PC-9 (cell line): ENCODE measurements at regions not wholly inside any gene's neighbourhood (a gene's known extent, or its start where the extent isn't known, plus 50 kb on each side); places are given as distances from the start of the nearest gene placed in this dataset.

Experiments used
- BruUV-seq: library from RNA; stranded (reverse); fragments of 400-500 nt; replicated peaks from 2 replicates; lab custom pipeline; 2021; lab: Mats Ljungman, UMichigan
- CTCF ChIA-PET: fragments of 300-600 bp; sonication (Branson Sonifier 250); formaldehyde crosslinking; loops from one replicate; lab custom pipeline; 2022; ENCODE audit warnings: antibody characterized with exemption; lab: Charles Lee
- POLR2A ChIA-PET: fragments of 300-600 bp; sonication (Branson Sonifier 250); formaldehyde crosslinking; loops from one replicate; lab custom pipeline; 2022; ENCODE audit warnings: antibody characterized with exemption; ENCODE audit not compliant: unreplicated experiment; lab: Charles Lee
- DNase-seq, 2 experiments: peaks; one replicate each; pipeline versions ENCODE4 v3.0.0 to v3.0.0-alpha.2; 2015 to 2022; ENCODE audit warnings: mixed read lengths in 1 of 2
- H2AFZ ChIP-seq: fragments of 200-600 bp; sonication (generic); 2 replicates; pipeline ENCODE4 v1.8.1; 2017; ENCODE audit warnings: antibody characterized with exemption
- H3F3A ChIP-seq: fragments of 200-600 bp; sonication (generic); 2 replicates; pipeline ENCODE4 v1.8.1; 2017; ENCODE audit warnings: antibody characterized with exemption, mild to moderate bottlenecking, low read depth; ENCODE audit not compliant: insufficient read depth
- H3K27ac ChIP-seq: fragments of 200-600 bp; sonication (generic); 2 replicates; pipeline ENCODE4 v1.6.1; 2016; ENCODE audit warnings: mixed run types
- H3K27me3 ChIP-seq: fragments of 200-600 bp; sonication (generic); 2 replicates; pipeline ENCODE4 v1.6.1; 2016; ENCODE audit warnings: low read depth, mixed run types; ENCODE audit not compliant: insufficient read depth
- H3K36me3 ChIP-seq: fragments of 200-600 bp; sonication (generic); 2 replicates; pipeline ENCODE4 v1.6.1; 2016; ENCODE audit warnings: low read depth, mixed run types
- H3K4me1 ChIP-seq: fragments of 200-600 bp; sonication (generic); replicated peaks from 2 replicates; pipeline ENCODE4 v1.6.1; 2016; ENCODE audit warnings: mixed run types; ENCODE audit not compliant: insufficient read depth
- H3K4me2 ChIP-seq: fragments of 200-600 bp; sonication (generic); 2 replicates; pipeline ENCODE4 v1.6.1; 2017; ENCODE audit warnings: mixed run types
- H3K4me3 ChIP-seq: fragments of 200-600 bp; sonication (generic); 2 replicates; pipeline ENCODE4 v1.6.1; 2016; ENCODE audit warnings: mixed run types
- H3K79me2 ChIP-seq: fragments of 200-600 bp; sonication (generic); 2 replicates; pipeline ENCODE4 v1.6.1; 2017; ENCODE audit warnings: low read depth, mixed run types
- H3K9me2 ChIP-seq: fragments of 200-600 bp; sonication (generic); 2 replicates; pipeline ENCODE4 v1.8.1; 2017; ENCODE audit warnings: mild to moderate bottlenecking; ENCODE audit not compliant: insufficient read depth
- H3K9me3 ChIP-seq: fragments of 200-600 bp; sonication (generic); 2 replicates; pipeline ENCODE4 v1.8.1; 2016; ENCODE audit warnings: low read depth; ENCODE audit not compliant: insufficient read depth
- H4K20me1 ChIP-seq: fragments of 200-600 bp; sonication (generic); 2 replicates; pipeline ENCODE4 v1.8.1; 2017; ENCODE audit not compliant: insufficient read depth
- CTCF ChIP-seq: fragments of 200-600 bp; sonication (generic); conservative IDR thresholded peaks from 2 replicates; pipeline ENCODE4 v1.6.1; 2017; ENCODE audit warnings: mixed run types, antibody characterized with exemption, mild to moderate bottlenecking, moderate library complexity
- EZH2 ChIP-seq: fragments of 200-600 bp; sonication (generic); IDR thresholded peaks from 2 replicates; pipeline ENCODE4 v1.8.0; 2017; ENCODE audit warnings: antibody characterized with exemption, low read depth
- intact Hi-C: fragments of 100-400 bp; cut with micrococcal nuclease; formaldehyde crosslinking; loops from one replicate; pipeline ENCODE4 v1.10.0; 2022; ENCODE audit not compliant: unreplicated experiment

GRCh38 chr11:95306801-95307200 is 75.8 kb upstream of the SESN3 start:
- CTCF ChIA-PET, result interaction anchor here (0.6 kb wide), 1 partner anchor 173 kb away, joined by 3 read pairs; no protein-coding TSS in a partner anchor

GRCh38 chr11:95306123-95306522 is 75.1 kb upstream of the SESN3 start:
- H3K4me2 ChIP-seq, result no peak overlapping the region
- no peaks in the 10 kb centered on the region for H3F3A ChIP-seq
- H3K9me2 ChIP-seq, result no peaks in the 10 kb centered on the region
- H4K20me1 ChIP-seq, result no peaks in the 10 kb centered on the region
- no peaks in the 10 kb centered on the region for H3K4me1 ChIP-seq
- no peaks in the 10 kb centered on the region for H3K9me3 ChIP-seq
- 0 out of 2 replicates have a peak, but pooled peaks cover 3% of the 10 kb centered on the region for H3K27me3 ChIP-seq
- no peak for TF ChIP-seq CTCF
- no peak for TF ChIP-seq EZH2
- no TSS peak for BruUV-seq
- POLR2A ChIA-PET, result no interaction called here
- H3K27ac ChIP-seq, result no peak overlapping the region
- no peaks in the 10 kb centered on the region for H3K79me2 ChIP-seq
- intact Hi-C loops, result no loop called here
- no peaks in the 10 kb centered on the region for H3K36me3 ChIP-seq
- CTCF ChIA-PET, result interaction anchor here (0.6 kb wide), 1 partner anchor 174 kb away, joined by 3 read pairs; no protein-coding TSS in a partner anchor
- no peak overlapping the region for H3K4me3 ChIP-seq
- H2AFZ ChIP-seq, result no peak overlapping the region
- no peak for DNase-seq

More at GRCh38 chr11:95306801-95307200, 75.8 kb upstream of the SESN3 start:
- Histone ChIP-seq H3K9me2 (no peaks in the 10 kb centered on the region), H4K20me1 (no peaks in the 10 kb centered on the region), H3K4me2 (no peak overlapping the region), H2AFZ (no peak overlapping the region), H3K27ac (no peak overlapping the region), H3K79me2 (no peaks in the 10 kb centered on the region), H3K4me3 (no peak overlapping the region), H3K27me3 (0 out of 2 replicates have a peak, but pooled peaks cover 3% of the 10 kb centered on the region), H3K4me1 (no peaks in the 10 kb centered on the region), H3F3A (no peaks in the 10 kb centered on the region), H3K9me3 (no peaks in the 10 kb centered on the region), H3K36me3 (no peaks in the 10 kb centered on the region)
- no peak for TF ChIP-seq EZH2
- TF ChIP-seq CTCF, result no peak
- DNase-seq, result no peak
- POLR2A ChIA-PET, result no interaction called here
- intact Hi-C loops, result no loop called here
- no TSS peak for BruUV-seq

GRCh38 chr11:95305705-95306104 is 74.7 kb upstream of the SESN3 start:
- intact Hi-C loops, result no loop called here
- H3K9me2 ChIP-seq, result no peaks in the 10 kb centered on the region
- H3K36me3 ChIP-seq, result no peaks in the 10 kb centered on the region
- BruUV-seq, result no TSS peak
- H3K27ac ChIP-seq, result no peak overlapping the region
- H2AFZ ChIP-seq, result no peak overlapping the region
- CTCF ChIA-PET, result no interaction called here
- no peaks in the 10 kb centered on the region for H3K9me3 ChIP-seq
- no peak for DNase-seq
- H4K20me1 ChIP-seq, result no peaks in the 10 kb centered on the region
- H3K4me3 ChIP-seq, result no peak overlapping the region
- POLR2A ChIA-PET, result no interaction called here
- H3K79me2 ChIP-seq, result no peaks in the 10 kb centered on the region
- 0 out of 2 replicates have a peak, but pooled peaks cover 3% of the 10 kb centered on the region for H3K27me3 ChIP-seq
- no peaks in the 10 kb centered on the region for H3F3A ChIP-seq
- no peak for TF ChIP-seq EZH2
- TF ChIP-seq CTCF, result no peak
- H3K4me1 ChIP-seq, result no peaks in the 10 kb centered on the region
- H3K4me2 ChIP-seq, result no peak overlapping the region
